ENCODE measurements at regions not wholly inside any gene's neighbourhood (a gene's known extent, or its start where the extent isn't known, plus 50 kb on each side); places are given as distances from the start of the nearest gene placed in this dataset.

DNA sequence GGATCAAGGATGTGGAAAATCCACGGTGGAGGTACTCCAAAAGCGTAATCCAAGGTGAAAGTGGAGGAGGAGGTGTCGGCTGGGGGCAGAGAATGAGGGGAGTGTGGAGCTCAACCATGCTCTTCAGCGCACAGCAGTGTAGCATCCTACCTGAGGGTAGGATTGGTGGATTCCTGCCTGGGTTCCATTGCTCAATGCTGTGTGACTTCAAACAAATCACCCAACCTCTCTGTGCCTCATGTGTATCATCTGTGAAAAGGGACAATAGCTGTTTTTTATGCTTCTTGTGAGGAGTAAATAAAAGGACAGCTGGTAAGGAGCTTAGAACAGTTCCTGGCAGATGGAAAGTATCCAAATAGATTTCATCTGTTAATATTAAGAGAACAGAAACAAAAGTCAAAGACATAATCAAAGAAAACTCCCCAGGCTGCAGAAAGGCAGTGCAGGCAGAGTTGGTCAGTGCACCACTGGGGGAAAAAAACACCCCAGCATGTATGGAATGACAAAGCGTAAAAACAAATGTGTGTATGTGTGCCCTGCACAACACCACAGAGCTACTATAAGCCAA, 130.0 kb upstream of the HDAC4 start:
- CTCF ChIA-PET = interaction anchor here (1.2 kb wide), 1 partner anchor 461 kb away, joined by 4 read pairs; no protein-coding TSS in a partner anchor
- H3K4me3 ChIP-seq (ENCODE audit: low read depth, low read length) = no peak overlapping the region
- H3K9me3 ChIP-seq (ENCODE audit: control insufficient read depth, insufficient read depth, low read depth, low read length) = no peaks in the 10 kb centered on the region
- TF ChIP-seq YY2 (tag by site-specific recombination; IDR thresholded peaks at IDR 0.05) = no peak
- TF ChIP-seq, protein P1, sequence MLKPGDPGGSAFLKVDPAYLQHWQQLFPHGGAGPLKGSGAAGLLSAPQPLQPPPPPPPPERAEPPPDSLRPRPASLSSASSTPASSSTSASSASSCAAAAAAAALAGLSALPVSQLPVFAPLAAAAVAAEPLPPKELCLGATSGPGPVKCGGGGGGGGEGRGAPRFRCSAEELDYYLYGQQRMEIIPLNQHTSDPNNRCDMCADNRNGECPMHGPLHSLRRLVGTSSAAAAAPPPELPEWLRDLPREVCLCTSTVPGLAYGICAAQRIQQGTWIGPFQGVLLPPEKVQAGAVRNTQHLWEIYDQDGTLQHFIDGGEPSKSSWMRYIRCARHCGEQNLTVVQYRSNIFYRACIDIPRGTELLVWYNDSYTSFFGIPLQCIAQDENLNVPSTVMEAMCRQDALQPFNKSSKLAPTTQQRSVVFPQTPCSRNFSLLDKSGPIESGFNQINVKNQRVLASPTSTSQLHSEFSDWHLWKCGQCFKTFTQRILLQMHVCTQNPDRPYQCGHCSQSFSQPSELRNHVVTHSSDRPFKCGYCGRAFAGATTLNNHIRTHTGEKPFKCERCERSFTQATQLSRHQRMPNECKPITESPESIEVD (tag by site-specific recombination; IDR thresholded peaks at IDR 0.05) = no peak
- TF ChIP-seq REPIN1 (tag by site-specific recombination; IDR thresholded peaks at IDR 0.05; ENCODE audit: low read depth) = no peak
- TF ChIP-seq, protein P2, sequence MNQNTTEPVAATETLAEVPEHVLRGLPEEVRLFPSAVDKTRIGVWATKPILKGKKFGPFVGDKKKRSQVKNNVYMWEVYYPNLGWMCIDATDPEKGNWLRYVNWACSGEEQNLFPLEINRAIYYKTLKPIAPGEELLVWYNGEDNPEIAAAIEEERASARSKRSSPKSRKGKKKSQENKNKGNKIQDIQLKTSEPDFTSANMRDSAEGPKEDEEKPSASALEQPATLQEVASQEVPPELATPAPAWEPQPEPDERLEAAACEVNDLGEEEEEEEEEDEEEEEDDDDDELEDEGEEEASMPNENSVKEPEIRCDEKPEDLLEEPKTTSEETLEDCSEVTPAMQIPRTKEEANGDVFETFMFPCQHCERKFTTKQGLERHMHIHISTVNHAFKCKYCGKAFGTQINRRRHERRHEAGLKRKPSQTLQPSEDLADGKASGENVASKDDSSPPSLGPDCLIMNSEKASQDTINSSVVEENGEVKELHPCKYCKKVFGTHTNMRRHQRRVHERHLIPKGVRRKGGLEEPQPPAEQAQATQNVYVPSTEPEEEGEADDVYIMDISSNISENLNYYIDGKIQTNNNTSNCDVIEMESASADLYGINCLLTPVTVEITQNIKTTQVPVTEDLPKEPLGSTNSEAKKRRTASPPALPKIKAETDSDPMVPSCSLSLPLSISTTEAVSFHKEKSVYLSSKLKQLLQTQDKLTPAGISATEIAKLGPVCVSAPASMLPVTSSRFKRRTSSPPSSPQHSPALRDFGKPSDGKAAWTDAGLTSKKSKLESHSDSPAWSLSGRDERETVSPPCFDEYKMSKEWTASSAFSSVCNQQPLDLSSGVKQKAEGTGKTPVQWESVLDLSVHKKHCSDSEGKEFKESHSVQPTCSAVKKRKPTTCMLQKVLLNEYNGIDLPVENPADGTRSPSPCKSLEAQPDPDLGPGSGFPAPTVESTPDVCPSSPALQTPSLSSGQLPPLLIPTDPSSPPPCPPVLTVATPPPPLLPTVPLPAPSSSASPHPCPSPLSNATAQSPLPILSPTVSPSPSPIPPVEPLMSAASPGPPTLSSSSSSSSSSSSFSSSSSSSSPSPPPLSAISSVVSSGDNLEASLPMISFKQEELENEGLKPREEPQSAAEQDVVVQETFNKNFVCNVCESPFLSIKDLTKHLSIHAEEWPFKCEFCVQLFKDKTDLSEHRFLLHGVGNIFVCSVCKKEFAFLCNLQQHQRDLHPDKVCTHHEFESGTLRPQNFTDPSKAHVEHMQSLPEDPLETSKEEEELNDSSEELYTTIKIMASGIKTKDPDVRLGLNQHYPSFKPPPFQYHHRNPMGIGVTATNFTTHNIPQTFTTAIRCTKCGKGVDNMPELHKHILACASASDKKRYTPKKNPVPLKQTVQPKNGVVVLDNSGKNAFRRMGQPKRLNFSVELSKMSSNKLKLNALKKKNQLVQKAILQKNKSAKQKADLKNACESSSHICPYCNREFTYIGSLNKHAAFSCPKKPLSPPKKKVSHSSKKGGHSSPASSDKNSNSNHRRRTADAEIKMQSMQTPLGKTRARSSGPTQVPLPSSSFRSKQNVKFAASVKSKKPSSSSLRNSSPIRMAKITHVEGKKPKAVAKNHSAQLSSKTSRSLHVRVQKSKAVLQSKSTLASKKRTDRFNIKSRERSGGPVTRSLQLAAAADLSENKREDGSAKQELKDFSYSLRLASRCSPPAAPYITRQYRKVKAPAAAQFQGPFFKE (tag by site-specific recombination; IDR thresholded peaks at IDR 0.05; ENCODE audit: borderline replicate concordance) = no peak
- TF ChIP-seq ZSCAN23 (tag by site-specific recombination; IDR thresholded peaks at IDR 0.05) = no peak
- no peak for TF ChIP-seq GLI2 (tag by site-specific recombination; IDR thresholded peaks at IDR 0.05; ENCODE audit: borderline replicate concordance, low read depth)
- TF ChIP-seq, protein P3, sequence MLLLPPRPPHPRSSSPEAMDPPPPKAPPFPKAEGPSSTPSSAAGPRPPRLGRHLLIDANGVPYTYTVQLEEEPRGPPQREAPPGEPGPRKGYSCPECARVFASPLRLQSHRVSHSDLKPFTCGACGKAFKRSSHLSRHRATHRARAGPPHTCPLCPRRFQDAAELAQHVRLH (tag by site-specific recombination; IDR thresholded peaks at IDR 0.05) = no peak
- no peak for TF ChIP-seq BCL11B (tag by site-specific recombination; IDR thresholded peaks at IDR 0.05; ENCODE audit: low read depth)
- no peak for TF ChIP-seq ZNF2 (tag by site-specific recombination; IDR thresholded peaks at IDR 0.05)
- TF ChIP-seq ZNF529 (tag by site-specific recombination; IDR thresholded peaks at IDR 0.05; ENCODE audit: insufficient replicate concordance) = no peak
- TF ChIP-seq, protein P4, sequence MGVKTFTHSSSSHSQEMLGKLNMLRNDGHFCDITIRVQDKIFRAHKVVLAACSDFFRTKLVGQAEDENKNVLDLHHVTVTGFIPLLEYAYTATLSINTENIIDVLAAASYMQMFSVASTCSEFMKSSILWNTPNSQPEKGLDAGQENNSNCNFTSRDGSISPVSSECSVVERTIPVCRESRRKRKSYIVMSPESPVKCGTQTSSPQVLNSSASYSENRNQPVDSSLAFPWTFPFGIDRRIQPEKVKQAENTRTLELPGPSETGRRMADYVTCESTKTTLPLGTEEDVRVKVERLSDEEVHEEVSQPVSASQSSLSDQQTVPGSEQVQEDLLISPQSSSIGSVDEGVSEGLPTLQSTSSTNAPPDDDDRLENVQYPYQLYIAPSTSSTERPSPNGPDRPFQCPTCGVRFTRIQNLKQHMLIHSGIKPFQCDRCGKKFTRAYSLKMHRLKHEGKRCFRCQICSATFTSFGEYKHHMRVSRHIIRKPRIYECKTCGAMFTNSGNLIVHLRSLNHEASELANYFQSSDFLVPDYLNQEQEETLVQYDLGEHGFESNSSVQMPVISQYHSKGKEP (tag by site-specific recombination; IDR thresholded peaks at IDR 0.05) = no peak
- no peak for TF ChIP-seq KLF1 (tag by site-specific recombination; IDR thresholded peaks at IDR 0.05)
- TF ChIP-seq ZNF202 (tag by site-specific recombination; IDR thresholded peaks at IDR 0.05; ENCODE audit: borderline replicate concordance) = no peak
- no peak for TF ChIP-seq ZNF621 (tag by site-specific recombination; IDR thresholded peaks at IDR 0.05)
- no peak for TF ChIP-seq ZNF549 (tag by site-specific recombination; IDR thresholded peaks at IDR 0.05)
- TF ChIP-seq HOXA7 (CRISPR knock-in tag; IDR thresholded peaks at IDR 0.05; ENCODE audit: borderline replicate concordance) = no peak
- TF ChIP-seq ZNF48 (tag by site-specific recombination; IDR thresholded peaks at IDR 0.05) = no peak
- no peaks in the 10 kb centered on the region for H3K4me1 ChIP-seq (ENCODE audit: control insufficient read depth, insufficient read depth, low read length)
- POLR2A ChIA-PET = no interaction called here
- no peak overlapping the region for H3K27ac ChIP-seq (ENCODE audit: extremely low read depth, low read depth, low read length)
- no peaks in the 10 kb centered on the region for H3K36me3 ChIP-seq (ENCODE audit: control insufficient read depth in 2 of 2, insufficient read depth in 1 of 2, low read length in 2 of 2)

Data from HEK293 (cell line).